C4-2B (cell line): ENCODE measurements at regions not wholly inside any gene's neighbourhood (a gene's known extent, or its start where the extent isn't known, plus 50 kb on each side); places are given as distances from the start of the nearest gene placed in this dataset.

Source experiments
- CTCF ChIP-seq: fragments of 450-650 bp; conservative IDR thresholded peaks from 2 replicates; pipeline ENCODE4 v1.5.1; 2017; ENCODE audit warnings: mild to moderate bottlenecking
- ZFX ChIP-seq: fragments of 450-650 bp; IDR thresholded peaks from 2 replicates; pipeline ENCODE4 v1.6.1; 2017

- TF ChIP-seq CTCF (no peak), ZFX (no peak)
Measured at GRCh38 chr13:55229906-55230569, 1910.7 kb upstream of the PRR20A start.
